ENCODE measurements at regions not wholly inside any gene's neighbourhood (a gene's known extent, or its start where the extent isn't known, plus 50 kb on each side); places are given as distances from the start of the nearest gene placed in this dataset.

DNA sequence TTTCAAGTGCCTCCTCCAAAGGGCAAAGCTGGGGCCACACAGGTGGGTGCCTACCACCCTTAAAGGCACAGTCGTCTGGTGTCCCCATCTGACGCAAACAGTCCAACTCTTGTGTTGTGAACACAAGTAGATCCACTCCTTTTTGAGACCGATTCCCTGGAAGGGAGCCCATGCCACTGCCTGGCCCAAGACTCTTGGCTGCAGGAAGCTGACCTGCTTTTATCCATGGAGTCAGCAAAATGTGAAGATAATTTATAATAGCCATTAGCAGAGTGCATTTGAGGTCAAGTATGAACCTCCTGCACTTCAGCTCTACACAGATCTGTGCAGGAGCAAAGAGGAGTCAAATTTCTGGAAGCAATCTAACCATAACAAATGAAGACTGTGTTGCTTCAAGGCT, 68.5 kb downstream of the ADM start:
- no peak for TF ChIP-seq CTCF (IDR thresholded peaks at IDR 0.05; ENCODE audit: low read depth, low read length)
- peak in 1 of 2 donors; percentile 32 for DNase-seq (ENCODE audit: low read depth in 2 of 2)
- no peak overlapping the region for H3K4me3 ChIP-seq (replicated peaks in 1 of 2; ENCODE audit: low read depth in 2 of 2, low read length in 2 of 2)

DNA sequence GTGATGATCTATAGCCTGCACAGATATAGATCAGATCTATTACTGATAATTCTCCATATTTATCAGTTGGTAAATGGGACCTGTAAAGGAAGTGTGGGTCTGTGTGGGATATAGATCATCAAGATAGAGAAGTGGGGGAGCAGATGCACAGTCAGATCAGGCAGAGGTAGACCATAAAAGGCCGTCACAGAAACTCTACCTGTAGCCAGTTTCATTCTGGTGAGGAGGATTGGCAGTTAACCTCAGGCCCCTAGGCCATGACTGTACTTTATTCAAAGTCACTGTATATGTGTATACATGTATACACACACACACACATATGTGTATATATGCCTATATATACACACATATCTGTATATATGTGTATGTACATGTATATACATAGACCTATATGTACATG, 69.1 kb downstream of the ADM start:
- DNase-seq (ENCODE audit: low read depth in 2 of 2) = no peak
- H3K4me3 ChIP-seq (replicated peaks in 1 of 2; ENCODE audit: low read depth in 2 of 2, low read length in 2 of 2) = no peak overlapping the region
- TF ChIP-seq CTCF (IDR thresholded peaks at IDR 0.05; ENCODE audit: low read depth, low read length) = no peak

GRCh38 chr11:10374386-10374785, 69.5 kb downstream of the ADM start:
- no peak for TF ChIP-seq CTCF (IDR thresholded peaks at IDR 0.05; ENCODE audit: low read depth, low read length)

GRCh38 chr11:10375280-10375971, 70.6 kb downstream of the ADM start:
- no peak overlapping the region for H3K4me3 ChIP-seq (replicated peaks in 1 of 2; ENCODE audit: low read depth in 2 of 2, low read length in 2 of 2)
- peak; percentile 70 to 81 for DNase-seq (ENCODE audit: low read depth in 2 of 2)
- TF ChIP-seq CTCF (IDR thresholded peaks at IDR 0.05; ENCODE audit: low read depth, low read length) = no peak

More at GRCh38 chr11:10374386-10374785, 69.5 kb downstream of the ADM start:
- no peak overlapping the region for H3K4me3 ChIP-seq (replicated peaks in 1 of 2; ENCODE audit: low read depth in 2 of 2, low read length in 2 of 2)
- DNase-seq (ENCODE audit: low read depth in 2 of 2) = no peak

DNA sequence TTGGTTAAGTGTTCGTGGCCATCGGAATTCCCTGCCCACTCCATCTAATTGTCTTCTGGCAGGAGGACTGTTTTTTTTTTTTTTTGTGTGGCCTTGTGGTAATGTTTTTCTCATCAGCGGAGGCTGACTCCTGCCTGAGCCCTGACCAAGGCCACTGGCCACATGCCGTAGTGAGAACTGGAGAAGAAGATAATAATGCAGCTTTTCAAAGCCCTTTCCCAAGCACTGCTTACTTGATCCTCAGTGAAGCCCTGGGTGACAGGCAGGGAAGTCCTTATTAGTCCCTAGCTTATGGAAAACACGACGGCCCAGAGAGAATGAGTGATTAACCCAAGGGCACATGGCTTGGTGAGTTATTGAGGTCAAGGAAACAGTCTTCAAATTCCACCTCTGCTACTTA, 71.2 kb downstream of the ADM start:
- no peak for TF ChIP-seq CTCF (IDR thresholded peaks at IDR 0.05; ENCODE audit: low read depth, low read length)
- H3K4me3 ChIP-seq (replicated peaks in 1 of 2; ENCODE audit: low read depth in 2 of 2, low read length in 2 of 2) = no peak overlapping the region
- peak in 1 of 2 donors; percentile 33 for DNase-seq (ENCODE audit: low read depth in 2 of 2)

- TF ChIP-seq CTCF (IDR thresholded peaks at IDR 0.05; ENCODE audit: low read depth, low read length) = no peak
- DNase-seq (ENCODE audit: low read depth in 2 of 2) = no peak
- H3K4me3 ChIP-seq (replicated peaks in 1 of 2; ENCODE audit: low read depth in 2 of 2, low read length in 2 of 2) = no peak overlapping the region
These were observed 72.3 kb downstream of the ADM start for GRCh38 chr11:10377183-10377582.

GRCh38 chr11:10378362-10378761, 73.5 kb downstream of the ADM start:
- no peak for TF ChIP-seq CTCF (IDR thresholded peaks at IDR 0.05; ENCODE audit: low read depth, low read length)
- DNase-seq (ENCODE audit: low read depth in 2 of 2) = no peak

More at GRCh38 chr11:10378362-10378761, 73.5 kb downstream of the ADM start:
- no peak overlapping the region for H3K4me3 ChIP-seq (replicated peaks in 1 of 2; ENCODE audit: low read depth in 2 of 2, low read length in 2 of 2)
